Astrocyte (in vitro differentiated cells and primary cell): ENCODE measurements at regions not wholly inside any gene's neighbourhood (a gene's known extent, or its start where the extent isn't known, plus 50 kb on each side); places are given as distances from the start of the nearest gene placed in this dataset.
"Not testable (repeated sequence)": the region's sequence is repeated elsewhere in the genome, so short reads cannot be mapped to it uniquely, and the experiment has no call there.

Source experiments
- DNase-seq: peaks from one replicate; pipeline ENCODE4 v3.0.0-alpha.2; 2010; ENCODE audit warnings: low read depth
- FAIRE-seq: peaks from 2 replicates; lab custom pipeline; 2011; peaks lifted over from hg19 to GRCh38; lab: Jason Lieb, UNC
- H2AFZ ChIP-seq: 2 replicates; pipeline ENCODE4 v1.6.0; 2012; ENCODE audit warnings: low read depth, low read length, inconsistent platforms
- H3K27ac ChIP-seq: 2 replicates; pipeline ENCODE4 v1.5.1; 2011; ENCODE audit warnings: low read depth, low read length, inconsistent platforms
- H3K27me3 ChIP-seq: 2 replicates; pipeline ENCODE4 v1.6.0; 2011; ENCODE audit warnings: low read length, inconsistent platforms; ENCODE audit not compliant: insufficient read depth
- H3K36me3 ChIP-seq: 2 replicates; pipeline ENCODE4 v1.5.1; 2011; ENCODE audit warnings: low read length, inconsistent platforms; ENCODE audit not compliant: insufficient read depth
- H3K4me1 ChIP-seq: 2 replicates; pipeline ENCODE4 v1.5.1; 2011; ENCODE audit warnings: low read length, inconsistent platforms; ENCODE audit not compliant: insufficient read depth
- H3K4me2 ChIP-seq: 2 replicates; pipeline ENCODE4 v1.6.0; 2012; ENCODE audit warnings: low read length, inconsistent platforms
- H3K4me3 ChIP-seq: 2 replicates; pipeline ENCODE4 v1.5.1; 2011; ENCODE audit warnings: low read depth, mild to moderate bottlenecking, low read length, inconsistent platforms; ENCODE audit not compliant: insufficient read depth
- H3K79me2 ChIP-seq: 2 replicates; pipeline ENCODE4 v1.6.0; 2012; ENCODE audit warnings: mild to moderate bottlenecking, low read length, inconsistent platforms; ENCODE audit not compliant: insufficient read depth
- H3K9ac ChIP-seq: 2 replicates; pipeline ENCODE4 v1.6.0; 2012; ENCODE audit warnings: mild to moderate bottlenecking, low read length, inconsistent platforms
- H3K9me3 ChIP-seq: 2 replicates; pipeline ENCODE4 v1.5.1; 2012; ENCODE audit warnings: low read depth, mild to moderate bottlenecking, low read length, inconsistent platforms; ENCODE audit not compliant: insufficient read depth
- H4K20me1 ChIP-seq: 2 replicates; pipeline ENCODE4 v1.6.0; 2012; ENCODE audit warnings: low read length, inconsistent platforms; ENCODE audit not compliant: insufficient read depth
- H3K27ac Mint-ChIP-seq: one replicate; pipeline ENCODE4 v1.8.0; 2021; ENCODE audit warnings: mild to moderate bottlenecking, mixed read lengths; ENCODE audit not compliant: unreplicated experiment
- H3K27me3 Mint-ChIP-seq: one replicate; pipeline ENCODE4 v1.8.0; 2021; ENCODE audit warnings: low read depth, mixed read lengths; ENCODE audit not compliant: unreplicated experiment
- H3K36me3 Mint-ChIP-seq: one replicate; pipeline ENCODE4 v1.8.0; 2021; ENCODE audit warnings: low read depth, mixed read lengths; ENCODE audit not compliant: unreplicated experiment
- H3K4me1 Mint-ChIP-seq: one replicate; pipeline ENCODE4 v1.8.0; 2021; ENCODE audit warnings: low read depth, mixed read lengths; ENCODE audit not compliant: unreplicated experiment
- H3K4me3 Mint-ChIP-seq: one replicate; pipeline ENCODE4 v1.8.0; 2021; ENCODE audit warnings: mild to moderate bottlenecking, moderate library complexity, mixed read lengths; ENCODE audit not compliant: unreplicated experiment
- H3K9me3 Mint-ChIP-seq: one replicate; pipeline ENCODE4 v1.8.0; 2021; ENCODE audit warnings: mild to moderate bottlenecking, mixed read lengths; ENCODE audit not compliant: unreplicated experiment
- EZH2 ChIP-seq: IDR thresholded peaks from 2 replicates; pipeline ENCODE4 v1.6.1; 2012; ENCODE audit warnings: mild to moderate bottlenecking, low read length, inconsistent platforms; ENCODE audit not compliant: insufficient read depth
- TF ChIP-seq, protein P1 (sequence below): IDR thresholded peaks from 2 replicates; pipeline ENCODE4 v1.5.1; 2011; ENCODE audit warnings: low read depth, mild to moderate bottlenecking, inconsistent platforms, low read length, moderate library complexity; ENCODE audit not compliant: insufficient read depth

DNA sequence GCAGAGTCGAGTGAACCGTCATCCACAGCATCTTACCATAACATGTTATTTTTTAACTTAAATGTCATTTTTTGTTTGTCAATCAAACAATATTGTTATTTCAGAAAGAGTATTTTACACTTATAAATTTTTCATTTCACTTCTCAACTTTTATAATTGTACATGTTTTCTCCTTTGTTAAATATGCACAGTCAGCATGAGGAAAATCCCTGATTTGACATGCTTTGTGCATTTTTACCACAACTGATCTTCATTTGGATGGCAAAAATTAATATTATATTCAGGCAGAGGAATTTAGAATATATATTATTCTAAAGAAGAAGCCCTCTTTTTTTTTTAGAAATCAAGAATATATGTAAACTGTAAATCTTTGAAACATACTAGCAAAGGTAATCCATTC lies 958.0 kb upstream of the PCDH7 start:
- no peak overlapping the region for H2AFZ ChIP-seq
- no peaks in the 10 kb centered on the region for H3K79me2 ChIP-seq
- no peaks in the 10 kb centered on the region for H3K27me3 ChIP-seq
- H3K9me3 ChIP-seq = no peaks in the 10 kb centered on the region
- FAIRE-seq (no peak), DNase-seq (no peak)
- H3K36me3 ChIP-seq = no peaks in the 10 kb centered on the region
- Mint-ChIP-seq H3K36me3 (no peaks in the 10 kb centered on the region), H3K27ac (no peak overlapping the region), H3K9me3 (no peaks in the 10 kb centered on the region), H3K4me1 (no peaks in the 10 kb centered on the region), H3K4me3 (no peak overlapping the region), H3K27me3 (no peaks in the 10 kb centered on the region)
- no peak overlapping the region for H3K27ac ChIP-seq
- no peaks in the 10 kb centered on the region for H4K20me1 ChIP-seq
- H3K4me2 ChIP-seq = no peak overlapping the region
- H3K9ac ChIP-seq = no peak overlapping the region
- H3K4me3 ChIP-seq = no peak overlapping the region
- TF ChIP-seq, protein P1, sequence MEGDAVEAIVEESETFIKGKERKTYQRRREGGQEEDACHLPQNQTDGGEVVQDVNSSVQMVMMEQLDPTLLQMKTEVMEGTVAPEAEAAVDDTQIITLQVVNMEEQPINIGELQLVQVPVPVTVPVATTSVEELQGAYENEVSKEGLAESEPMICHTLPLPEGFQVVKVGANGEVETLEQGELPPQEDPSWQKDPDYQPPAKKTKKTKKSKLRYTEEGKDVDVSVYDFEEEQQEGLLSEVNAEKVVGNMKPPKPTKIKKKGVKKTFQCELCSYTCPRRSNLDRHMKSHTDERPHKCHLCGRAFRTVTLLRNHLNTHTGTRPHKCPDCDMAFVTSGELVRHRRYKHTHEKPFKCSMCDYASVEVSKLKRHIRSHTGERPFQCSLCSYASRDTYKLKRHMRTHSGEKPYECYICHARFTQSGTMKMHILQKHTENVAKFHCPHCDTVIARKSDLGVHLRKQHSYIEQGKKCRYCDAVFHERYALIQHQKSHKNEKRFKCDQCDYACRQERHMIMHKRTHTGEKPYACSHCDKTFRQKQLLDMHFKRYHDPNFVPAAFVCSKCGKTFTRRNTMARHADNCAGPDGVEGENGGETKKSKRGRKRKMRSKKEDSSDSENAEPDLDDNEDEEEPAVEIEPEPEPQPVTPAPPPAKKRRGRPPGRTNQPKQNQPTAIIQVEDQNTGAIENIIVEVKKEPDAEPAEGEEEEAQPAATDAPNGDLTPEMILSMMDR = no peak
- TF ChIP-seq EZH2 = no peak
- no peaks in the 10 kb centered on the region for H3K4me1 ChIP-seq

DNA sequence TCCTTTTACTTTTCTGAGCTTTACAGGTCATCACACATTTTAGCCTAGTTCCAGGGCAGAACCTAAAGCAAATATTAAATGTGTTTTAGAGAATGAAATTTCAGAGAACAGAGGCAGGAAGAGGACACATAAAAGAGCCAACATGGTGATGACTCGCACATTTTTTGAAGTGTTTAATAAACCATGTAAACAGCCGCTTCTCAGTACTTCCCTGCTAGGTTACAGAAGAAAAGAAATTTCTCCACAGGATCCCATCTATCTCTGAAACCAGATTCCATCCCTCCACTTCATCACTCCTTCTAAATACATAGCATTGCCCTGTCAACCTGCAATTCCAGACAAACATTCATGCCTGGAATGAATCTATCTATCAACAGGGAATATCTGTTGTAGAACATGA lies 949.5 kb upstream of the PCDH7 start:
- no peaks in the 10 kb centered on the region for H3K36me3 Mint-ChIP-seq
- no peak for FAIRE-seq
- H3K79me2 ChIP-seq = no peaks in the 10 kb centered on the region

DNA sequence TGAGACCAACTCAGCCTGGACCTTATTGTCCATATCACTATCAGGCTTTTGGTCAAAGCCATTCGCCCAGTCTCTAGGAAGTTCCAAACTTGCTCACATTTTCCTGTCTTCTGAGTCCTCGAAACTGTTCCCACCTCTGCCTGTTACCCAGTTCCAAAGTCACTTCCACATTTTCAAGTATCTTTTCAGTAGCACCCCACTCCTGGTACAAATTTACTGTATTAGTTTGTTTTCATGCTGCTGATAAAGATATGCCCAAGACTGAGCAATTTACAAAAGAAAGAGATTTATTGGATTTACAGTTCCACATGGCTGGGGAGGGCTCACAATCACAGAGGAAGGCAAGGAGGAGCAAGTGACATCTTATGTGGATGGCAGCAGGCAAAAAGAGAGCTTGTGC lies 932.0 kb upstream of the PCDH7 start:
- not testable (repeated sequence) for H2AFZ ChIP-seq, DNase-seq, H3K27me3 ChIP-seq, H3K4me2 ChIP-seq, H3K9me3 ChIP-seq, H3K9ac ChIP-seq, H3K4me1 ChIP-seq, H3K4me3 ChIP-seq, H3K27ac Mint-ChIP-seq, H3K79me2 ChIP-seq, H3K36me3 Mint-ChIP-seq, H3K4me1 Mint-ChIP-seq, H3K4me3 Mint-ChIP-seq, H3K27me3 Mint-ChIP-seq, FAIRE-seq, H4K20me1 ChIP-seq, H3K27ac ChIP-seq, H3K36me3 ChIP-seq
- peaks cover 17% of the 10 kb centered on the region for H3K9me3 Mint-ChIP-seq

More for the DNA sequence above, 949.5 kb upstream of the PCDH7 start:
- no peaks in the 10 kb centered on the region for H4K20me1 ChIP-seq
- no peak overlapping the region for H3K4me3 ChIP-seq
- peak overlapping the region; percentile 28 for H3K27ac Mint-ChIP-seq
- H3K36me3 ChIP-seq = no peaks in the 10 kb centered on the region
- H3K9me3 Mint-ChIP-seq = no peaks in the 10 kb centered on the region
- no peak overlapping the region for H3K4me3 Mint-ChIP-seq
- H3K27ac ChIP-seq = no peak overlapping the region
- peaks cover 4% of the 10 kb centered on the region for H3K4me1 Mint-ChIP-seq
- H2AFZ ChIP-seq = no peak overlapping the region
- no peaks in the 10 kb centered on the region for H3K9me3 ChIP-seq
- no peaks in the 10 kb centered on the region for H3K27me3 Mint-ChIP-seq
- no peaks in the 10 kb centered on the region for H3K27me3 ChIP-seq
- no peak overlapping the region for H3K9ac ChIP-seq
- DNase-seq = no peak
- TF ChIP-seq, protein P1 = no peak
- no peak for TF ChIP-seq EZH2
- no peak overlapping the region for H3K4me2 ChIP-seq
- no peaks in the 10 kb centered on the region for H3K4me1 ChIP-seq
